HUES64 (cell line): ENCODE measurements at regions not wholly inside any gene's neighbourhood (a gene's known extent, or its start where the extent isn't known, plus 50 kb on each side); places are given as distances from the start of the nearest gene placed in this dataset.
"Not testable (repeated sequence)": the region's sequence is repeated elsewhere in the genome, so short reads cannot be mapped to it uniquely, and the experiment has no call there.

Experiments used
- H3K27ac ChIP-seq: 2 replicates; pipeline ENCODE4 v1.7.0; 2013; ENCODE audit warnings: low read depth, low read length, inconsistent platforms
- H3K27me3 ChIP-seq: 2 replicates; pipeline ENCODE4 v1.6.1; 2013; ENCODE audit warnings: mild to moderate bottlenecking, low read length; ENCODE audit not compliant: insufficient read depth
- H3K36me3 ChIP-seq: 2 replicates; pipeline ENCODE4 v1.6.1; 2013; ENCODE audit warnings: mild to moderate bottlenecking, low read length; ENCODE audit not compliant: insufficient read depth
- H3K4me1 ChIP-seq: 2 replicates; pipeline ENCODE4 v1.6.1; 2013; ENCODE audit warnings: mild to moderate bottlenecking, low read length, moderate library complexity; ENCODE audit not compliant: insufficient read depth
- H3K4me3 ChIP-seq: 2 replicates; pipeline ENCODE4 v1.5.1; 2013; ENCODE audit warnings: mild to moderate bottlenecking, low read length, moderate library complexity
- H3K9ac ChIP-seq: 2 replicates; pipeline ENCODE4 v1.6.1; 2013; ENCODE audit warnings: mild to moderate bottlenecking, low read depth, low read length
- H3K9me3 ChIP-seq: 2 replicates; pipeline ENCODE4 v1.6.1; 2013; ENCODE audit warnings: low read depth, low read length; ENCODE audit not compliant: insufficient read depth
- WGBS: fragments of 150-250, 120-280 bp; methylation state at CpG from one replicate; pipeline ENCODE4 v1.1.7; 2013; ENCODE audit warnings: missing lambda C conversion rate; 5-methylcytosine and 5-hydroxymethylcytosine counted together

GRCh38 chrX:17976955-17977354 lies 115.9 kb upstream of the RAI2 start:
- Histone ChIP-seq H3K9ac (no peak overlapping the region), H3K36me3 (no peaks in the 10 kb centered on the region), H3K4me1 (no peaks in the 10 kb centered on the region), H3K9me3 (no peaks in the 10 kb centered on the region), H3K27ac (no peak overlapping the region), H3K4me3 (no peak overlapping the region), H3K27me3 (no peaks in the 10 kb centered on the region)
- 92% methylated on average over 3 of the region's 3 CpGs for WGBS

GRCh38 chrX:17975349-17975748 lies 114.3 kb upstream of the RAI2 start:
- H3K9me3 ChIP-seq, H3K27ac ChIP-seq, H3K9ac ChIP-seq, H3K4me3 ChIP-seq, H3K36me3 ChIP-seq, H3K27me3 ChIP-seq, H3K4me1 ChIP-seq: not testable (repeated sequence)
- WGBS = 88% methylated on average over 5 of the region's 5 CpGs

- Histone ChIP-seq H3K9me3 (no peaks in the 10 kb centered on the region), H3K4me1 (peaks cover 11% of the 10 kb centered on the region), H3K4me3 (no peak overlapping the region), H3K9ac (no peak overlapping the region), H3K36me3 (no peaks in the 10 kb centered on the region), H3K27me3 (no peaks in the 10 kb centered on the region), H3K27ac (no peak overlapping the region)
- 70% methylated on average over 8 of the region's 8 CpGs for WGBS
Observed at GRCh38 chrX:17968367-17968766, 107.3 kb upstream of the RAI2 start.

GRCh38 chrX:17967888-17968287 lies 106.8 kb upstream of the RAI2 start:
- Histone ChIP-seq H3K4me3 (no peak overlapping the region), H3K27me3 (no peaks in the 10 kb centered on the region)
- WGBS = 74% methylated on average over 3 of the region's 3 CpGs

GRCh38 chrX:17964871-17965270 lies 103.8 kb upstream of the RAI2 start:
- Histone ChIP-seq H3K4me3 (no peak overlapping the region), H3K36me3 (no peaks in the 10 kb centered on the region), H3K27me3 (no peaks in the 10 kb centered on the region), H3K9me3 (no peaks in the 10 kb centered on the region), H3K9ac (no peak overlapping the region), H3K27ac (no peak overlapping the region), H3K4me1 (peaks cover 11% of the 10 kb centered on the region)
- WGBS = 100% methylated on average over 1 of the region's 1 CpG

More at GRCh38 chrX:17967888-17968287, 106.8 kb upstream of the RAI2 start:
- no peaks in the 10 kb centered on the region for H3K9me3 ChIP-seq
- peaks cover 11% of the 10 kb centered on the region for H3K4me1 ChIP-seq
- no peak overlapping the region for H3K9ac ChIP-seq
- H3K27ac ChIP-seq = no peak overlapping the region
- no peaks in the 10 kb centered on the region for H3K36me3 ChIP-seq

GRCh38 chrX:17960891-17961290 lies 99.8 kb upstream of the RAI2 start:
- H3K4me1 ChIP-seq = no peaks in the 10 kb centered on the region
- no peaks in the 10 kb centered on the region for H3K27me3 ChIP-seq
- no peak overlapping the region for H3K4me3 ChIP-seq
- H3K36me3 ChIP-seq = no peaks in the 10 kb centered on the region
- H3K9me3 ChIP-seq = no peaks in the 10 kb centered on the region
- no peak overlapping the region for H3K9ac ChIP-seq
- H3K27ac ChIP-seq = no peak overlapping the region
- WGBS = 95% methylated on average over 3 of the region's 3 CpGs

GRCh38 chrX:17944833-17945497 lies 83.9 kb upstream of the RAI2 start:
- H3K27ac ChIP-seq = no peak overlapping the region
- no peaks in the 10 kb centered on the region for H3K36me3 ChIP-seq
- no peak overlapping the region for H3K9ac ChIP-seq
- H3K9me3 ChIP-seq = no peaks in the 10 kb centered on the region
- H3K27me3 ChIP-seq = no peaks in the 10 kb centered on the region
- no peak overlapping the region for H3K4me3 ChIP-seq
- H3K4me1 ChIP-seq = 0 out of 2 replicates have a peak, but pooled peaks cover 4% of the 10 kb centered on the region
- 86% methylated on average over 7 of the region's 10 CpGs for WGBS

GRCh38 chrX:17941171-17941570 lies 80.1 kb upstream of the RAI2 start:
- H3K4me3 ChIP-seq, H3K9me3 ChIP-seq, H3K9ac ChIP-seq, H3K36me3 ChIP-seq, H3K27ac ChIP-seq, H3K4me1 ChIP-seq, H3K27me3 ChIP-seq: not testable (repeated sequence)
- WGBS = 98% methylated on average over 2 of the region's 2 CpGs

GRCh38 chrX:17939724-17940123 lies 78.6 kb upstream of the RAI2 start:
- Histone ChIP-seq H3K27ac (no peak overlapping the region), H3K27me3 (no peaks in the 10 kb centered on the region), H3K9me3 (no peaks in the 10 kb centered on the region), H3K36me3 (no peaks in the 10 kb centered on the region), H3K4me1 (0 out of 2 replicates have a peak, but pooled peaks cover 8% of the 10 kb centered on the region), H3K4me3 (no peak overlapping the region), H3K9ac (no peak overlapping the region)
- WGBS = 79% methylated on average over 2 of the region's 2 CpGs

- Histone ChIP-seq H3K36me3 (no peaks in the 10 kb centered on the region), H3K4me1 (no peaks in the 10 kb centered on the region), H3K9ac (no peak overlapping the region), H3K4me3 (no peak overlapping the region), H3K27me3 (no peaks in the 10 kb centered on the region), H3K9me3 (no peaks in the 10 kb centered on the region), H3K27ac (no peak overlapping the region)
- 92% methylated on average over 3 of the region's 3 CpGs for WGBS
Observed at GRCh38 chrX:17933856-17934255, 72.8 kb upstream of the RAI2 start.

GRCh38 chrX:17932781-17933180 lies 71.7 kb upstream of the RAI2 start:
- Histone ChIP-seq H3K27ac (no peak overlapping the region), H3K4me1 (no peaks in the 10 kb centered on the region), H3K9ac (no peak overlapping the region), H3K27me3 (no peaks in the 10 kb centered on the region), H3K36me3 (no peaks in the 10 kb centered on the region), H3K9me3 (no peaks in the 10 kb centered on the region), H3K4me3 (no peak overlapping the region)
- WGBS = 95% methylated on average over 4 of the region's 4 CpGs

- Histone ChIP-seq H3K36me3 (no peaks in the 10 kb centered on the region), H3K4me1 (no peaks in the 10 kb centered on the region), H3K27me3 (no peaks in the 10 kb centered on the region), H3K9ac (no peak overlapping the region), H3K27ac (no peak overlapping the region), H3K4me3 (no peak overlapping the region), H3K9me3 (no peaks in the 10 kb centered on the region)
- WGBS = 71% methylated on average over 6 of the region's 7 CpGs
Observed at GRCh38 chrX:17931855-17932254, 70.8 kb upstream of the RAI2 start.
